HL-60 (cell line): ENCODE measurements at regions not wholly inside any gene's neighbourhood (a gene's known extent, or its start where the extent isn't known, plus 50 kb on each side); places are given as distances from the start of the nearest gene placed in this dataset.

Experiments
- GABPA ChIP-seq: IDR thresholded peaks from 2 replicates; pipeline ENCODE4 v1.6.1; 2012; ENCODE audit warnings: low read depth
- POLR2AphosphoS5 ChIP-seq: IDR thresholded peaks from 2 replicates; pipeline ENCODE4 v1.6.1; 2012; ENCODE audit warnings: low read depth
- TF ChIP-seq, protein P1 (sequence below): IDR thresholded peaks from one replicate; pipeline ENCODE4 v1.5.1; 2011; ENCODE audit warnings: low read length, control low read depth, inconsistent platforms; ENCODE audit not compliant: insufficient read depth
- TF ChIP-seq, protein P2 (sequence below): IDR thresholded peaks from 2 replicates; pipeline ENCODE4 v1.6.1; 2012; ENCODE audit warnings: low read depth; ENCODE audit not compliant: insufficient replicate concordance

DNA sequence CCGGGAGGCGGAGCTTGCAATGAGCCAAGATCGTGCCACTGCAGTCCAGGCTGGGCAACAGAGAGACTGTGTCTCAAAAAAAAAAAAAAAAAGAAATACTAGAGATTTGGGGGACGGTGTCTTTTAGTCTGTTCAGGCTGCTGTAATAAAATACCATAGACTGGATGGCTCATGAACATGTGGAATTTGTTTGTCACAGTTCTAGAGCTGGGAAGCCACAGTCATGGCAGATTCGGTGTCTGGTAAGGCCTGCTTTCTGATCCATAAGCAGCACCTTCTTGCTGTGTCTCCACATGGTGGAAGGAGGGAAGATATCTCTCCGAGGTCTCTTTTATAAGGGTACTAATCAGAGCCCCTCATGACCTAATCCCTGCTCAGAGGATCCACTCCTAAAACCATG, 102.7 kb upstream of the MKLN1 start:
- TF ChIP-seq GABPA (no peak), POLR2AphosphoS5 (no peak)
- TF ChIP-seq, protein P1, sequence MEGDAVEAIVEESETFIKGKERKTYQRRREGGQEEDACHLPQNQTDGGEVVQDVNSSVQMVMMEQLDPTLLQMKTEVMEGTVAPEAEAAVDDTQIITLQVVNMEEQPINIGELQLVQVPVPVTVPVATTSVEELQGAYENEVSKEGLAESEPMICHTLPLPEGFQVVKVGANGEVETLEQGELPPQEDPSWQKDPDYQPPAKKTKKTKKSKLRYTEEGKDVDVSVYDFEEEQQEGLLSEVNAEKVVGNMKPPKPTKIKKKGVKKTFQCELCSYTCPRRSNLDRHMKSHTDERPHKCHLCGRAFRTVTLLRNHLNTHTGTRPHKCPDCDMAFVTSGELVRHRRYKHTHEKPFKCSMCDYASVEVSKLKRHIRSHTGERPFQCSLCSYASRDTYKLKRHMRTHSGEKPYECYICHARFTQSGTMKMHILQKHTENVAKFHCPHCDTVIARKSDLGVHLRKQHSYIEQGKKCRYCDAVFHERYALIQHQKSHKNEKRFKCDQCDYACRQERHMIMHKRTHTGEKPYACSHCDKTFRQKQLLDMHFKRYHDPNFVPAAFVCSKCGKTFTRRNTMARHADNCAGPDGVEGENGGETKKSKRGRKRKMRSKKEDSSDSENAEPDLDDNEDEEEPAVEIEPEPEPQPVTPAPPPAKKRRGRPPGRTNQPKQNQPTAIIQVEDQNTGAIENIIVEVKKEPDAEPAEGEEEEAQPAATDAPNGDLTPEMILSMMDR, result no peak
- TF ChIP-seq, protein P2, sequence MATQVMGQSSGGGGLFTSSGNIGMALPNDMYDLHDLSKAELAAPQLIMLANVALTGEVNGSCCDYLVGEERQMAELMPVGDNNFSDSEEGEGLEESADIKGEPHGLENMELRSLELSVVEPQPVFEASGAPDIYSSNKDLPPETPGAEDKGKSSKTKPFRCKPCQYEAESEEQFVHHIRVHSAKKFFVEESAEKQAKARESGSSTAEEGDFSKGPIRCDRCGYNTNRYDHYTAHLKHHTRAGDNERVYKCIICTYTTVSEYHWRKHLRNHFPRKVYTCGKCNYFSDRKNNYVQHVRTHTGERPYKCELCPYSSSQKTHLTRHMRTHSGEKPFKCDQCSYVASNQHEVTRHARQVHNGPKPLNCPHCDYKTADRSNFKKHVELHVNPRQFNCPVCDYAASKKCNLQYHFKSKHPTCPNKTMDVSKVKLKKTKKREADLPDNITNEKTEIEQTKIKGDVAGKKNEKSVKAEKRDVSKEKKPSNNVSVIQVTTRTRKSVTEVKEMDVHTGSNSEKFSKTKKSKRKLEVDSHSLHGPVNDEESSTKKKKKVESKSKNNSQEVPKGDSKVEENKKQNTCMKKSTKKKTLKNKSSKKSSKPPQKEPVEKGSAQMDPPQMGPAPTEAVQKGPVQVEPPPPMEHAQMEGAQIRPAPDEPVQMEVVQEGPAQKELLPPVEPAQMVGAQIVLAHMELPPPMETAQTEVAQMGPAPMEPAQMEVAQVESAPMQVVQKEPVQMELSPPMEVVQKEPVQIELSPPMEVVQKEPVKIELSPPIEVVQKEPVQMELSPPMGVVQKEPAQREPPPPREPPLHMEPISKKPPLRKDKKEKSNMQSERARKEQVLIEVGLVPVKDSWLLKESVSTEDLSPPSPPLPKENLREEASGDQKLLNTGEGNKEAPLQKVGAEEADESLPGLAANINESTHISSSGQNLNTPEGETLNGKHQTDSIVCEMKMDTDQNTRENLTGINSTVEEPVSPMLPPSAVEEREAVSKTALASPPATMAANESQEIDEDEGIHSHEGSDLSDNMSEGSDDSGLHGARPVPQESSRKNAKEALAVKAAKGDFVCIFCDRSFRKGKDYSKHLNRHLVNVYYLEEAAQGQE, result no peak
